ENCODE measurements at regions not wholly inside any gene's neighbourhood (a gene's known extent, or its start where the extent isn't known, plus 50 kb on each side); places are given as distances from the start of the nearest gene placed in this dataset.

- no peak for DNase-seq
Measured at GRCh38 chr16:79728048-79728922, 127.7 kb upstream of the MAF start.

GRCh38 chr16:79726902-79727301 lies 126.4 kb upstream of the MAF start:
- DNase-seq: no peak

- no peak for DNase-seq
Measured at GRCh38 chr16:79725051-79725450, 124.5 kb upstream of the MAF start.

- DNase-seq: no peak
Measured at GRCh38 chr16:79723583-79724168, 123.1 kb upstream of the MAF start.

GRCh38 chr16:79721270-79721669 lies 120.7 kb upstream of the MAF start:
- no peak for DNase-seq

GRCh38 chr16:79717333-79718137 lies 117.0 kb upstream of the MAF start:
- no peak for DNase-seq

GRCh38 chr16:79716645-79717332 lies 116.3 kb upstream of the MAF start:
- DNase-seq: no peak

- DNase-seq: no peak
Measured at GRCh38 chr16:79715061-79715460, 114.5 kb upstream of the MAF start.

- DNase-seq: no peak
Measured at GRCh38 chr16:79714440-79714839, 113.9 kb upstream of the MAF start.

- no peak for DNase-seq
Measured at GRCh38 chr16:79713609-79714309, 113.2 kb upstream of the MAF start.

- DNase-seq: no peak
Measured at GRCh38 chr16:79712276-79712675, 111.7 kb upstream of the MAF start.

- no peak for DNase-seq
Measured at GRCh38 chr16:79707876-79708275, 107.3 kb upstream of the MAF start.

- no peak for DNase-seq
Measured at GRCh38 chr16:79703066-79703465, 102.5 kb upstream of the MAF start.

- no peak for DNase-seq
Measured at GRCh38 chr16:79698341-79698753, 97.8 kb upstream of the MAF start.

- no peak for DNase-seq
Measured at GRCh38 chr16:79697562-79698112, 97.1 kb upstream of the MAF start.

- DNase-seq: no peak
Measured at GRCh38 chr16:79691007-79691406, 90.5 kb upstream of the MAF start.

- no peak for DNase-seq
Measured at GRCh38 chr16:79690159-79690558, 89.6 kb upstream of the MAF start.

GRCh38 chr16:79687249-79688130 lies 87.0 kb upstream of the MAF start:
- no peak for DNase-seq

- no peak for DNase-seq
Measured at GRCh38 chr16:79685871-79686270, 85.3 kb upstream of the MAF start.

- DNase-seq: no peak
Measured at GRCh38 chr16:79679334-79679733, 78.8 kb upstream of the MAF start.

Measured in cerebellar nuclear complex (tissue), 1 donor.